GM21381 (cell line): ENCODE measurements at regions not wholly inside any gene's neighbourhood (a gene's known extent, or its start where the extent isn't known, plus 50 kb on each side); places are given as distances from the start of the nearest gene placed in this dataset.

Experiments
- ATAC-seq: cut with Tn5 transposase; IDR thresholded peaks from one replicate; pipeline ENCODE4 v1.9.1; 2021; ENCODE audit warnings: mild to moderate bottlenecking, moderate library complexity; ENCODE audit not compliant: unreplicated experiment

- peak; percentile 92 for ATAC-seq
These were observed 318.9 kb downstream of the SNAPC1 start for GRCh38 chr14:62081012-62081612.

DNA sequence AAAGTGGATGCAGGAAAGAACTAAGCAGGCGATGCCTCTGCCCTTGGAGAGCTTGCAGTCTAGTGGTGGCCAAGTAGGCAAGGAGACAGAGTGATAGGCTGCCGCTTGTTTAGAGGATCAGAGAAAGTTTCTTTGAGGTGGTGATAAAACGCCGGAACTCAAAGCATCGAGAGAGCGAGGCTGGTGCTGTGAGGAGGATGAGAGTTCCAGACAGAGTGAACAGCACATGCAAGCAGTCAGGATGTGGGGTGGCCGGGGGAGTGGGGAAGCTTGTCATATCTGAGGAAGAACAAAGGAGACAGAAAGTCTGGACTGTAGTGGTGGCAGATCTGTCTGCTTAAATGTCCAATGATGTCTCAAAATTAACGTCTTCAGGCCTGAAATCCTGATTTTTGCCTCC lies 319.7 kb downstream of the SNAPC1 start:
- no peak for ATAC-seq

DNA sequence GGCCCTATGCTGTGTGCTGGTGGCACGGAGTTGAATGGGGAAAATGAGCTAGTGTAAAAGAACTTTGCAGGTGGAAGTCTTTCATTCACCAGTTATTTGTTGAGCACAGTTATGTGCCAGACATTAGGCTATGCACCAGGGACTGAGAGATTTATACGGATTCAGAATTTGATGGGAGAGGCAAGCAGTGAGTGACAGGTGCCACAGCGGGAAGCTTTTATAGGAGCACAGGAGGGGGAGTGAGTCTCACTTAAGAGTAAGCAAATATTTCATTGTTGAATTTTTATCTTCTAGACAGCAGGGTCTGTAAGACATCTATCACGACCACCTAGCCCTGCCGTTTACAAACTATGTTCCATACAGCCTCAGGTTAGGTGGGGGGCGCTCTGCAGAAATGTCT lies 320.6 kb downstream of the SNAPC1 start:
- ATAC-seq: no peak

GRCh38 chr14:62084020-62084419 lies 321.8 kb downstream of the SNAPC1 start:
- no peak for ATAC-seq

GRCh38 chr14:62087191-62087590 lies 325.0 kb downstream of the SNAPC1 start:
- ATAC-seq: no peak

- no peak for ATAC-seq
These were observed 331.5 kb downstream of the SNAPC1 start for GRCh38 chr14:62093736-62094135.

DNA sequence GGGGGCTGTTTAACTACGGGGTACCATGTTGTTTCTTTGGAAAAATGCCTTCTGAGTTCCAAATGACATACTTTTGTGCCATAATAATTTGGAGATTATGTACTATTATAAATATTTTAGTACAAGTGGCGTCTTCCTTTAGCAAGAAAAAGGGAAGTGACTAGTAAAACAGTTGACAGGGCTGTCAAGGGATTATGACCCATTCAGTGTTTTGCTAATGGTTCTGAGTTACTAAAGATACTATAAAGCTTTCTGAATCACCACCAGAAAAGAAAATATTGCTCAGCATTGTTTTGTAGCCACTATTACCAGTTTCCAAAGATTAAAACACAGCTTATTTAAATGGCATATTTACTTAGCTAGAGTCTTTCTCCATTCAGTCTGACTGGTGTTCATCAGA lies 334.9 kb downstream of the SNAPC1 start:
- no peak for ATAC-seq

DNA sequence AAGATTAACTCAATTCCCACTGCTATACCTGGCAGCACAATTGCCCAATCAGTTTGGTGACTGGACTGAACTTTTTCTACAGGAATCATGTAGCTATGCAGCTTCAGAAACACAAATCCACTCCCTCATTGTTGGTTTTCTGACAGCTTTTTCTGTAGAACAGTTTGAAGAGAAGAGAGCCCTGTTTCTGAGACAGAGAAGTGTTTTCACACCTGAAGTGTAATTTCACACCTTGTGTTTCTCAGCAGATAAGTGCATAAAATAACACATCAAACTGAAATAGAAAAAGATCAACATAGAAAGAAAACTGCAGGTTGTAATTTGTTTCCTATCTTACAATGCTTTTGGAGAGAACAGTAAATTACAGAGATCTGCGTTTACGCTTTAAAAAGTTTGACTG lies 335.6 kb downstream of the SNAPC1 start:
- ATAC-seq: no peak

GRCh38 chr14:62098357-62098756 lies 336.1 kb downstream of the SNAPC1 start:
- ATAC-seq: no peak

GRCh38 chr14:62099091-62099490 lies 336.9 kb downstream of the SNAPC1 start:
- no peak for ATAC-seq

DNA sequence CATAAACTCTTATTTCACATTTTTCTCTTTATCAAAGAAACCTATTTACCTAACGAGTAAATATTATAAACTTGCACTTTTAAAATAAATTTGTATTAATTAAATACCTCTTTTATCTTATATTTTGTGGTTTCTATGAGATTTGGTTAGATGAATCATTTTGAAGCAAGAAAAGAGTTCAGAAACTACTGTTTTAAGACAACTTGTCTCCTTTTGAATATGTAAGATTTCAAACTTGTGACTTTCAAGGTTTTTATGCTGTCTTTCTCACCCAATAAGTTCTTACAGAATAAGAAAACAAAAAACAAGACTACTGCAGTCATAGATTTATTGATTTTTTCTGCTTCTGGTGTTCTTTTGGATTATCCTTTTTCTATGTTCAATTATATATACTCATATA lies 339.0 kb downstream of the SNAPC1 start:
- ATAC-seq: no peak

- ATAC-seq: no peak
These were observed 339.6 kb downstream of the SNAPC1 start for GRCh38 chr14:62101673-62102348.

- ATAC-seq: no peak
These were observed 340.1 kb downstream of the SNAPC1 start for GRCh38 chr14:62102349-62102725.

DNA sequence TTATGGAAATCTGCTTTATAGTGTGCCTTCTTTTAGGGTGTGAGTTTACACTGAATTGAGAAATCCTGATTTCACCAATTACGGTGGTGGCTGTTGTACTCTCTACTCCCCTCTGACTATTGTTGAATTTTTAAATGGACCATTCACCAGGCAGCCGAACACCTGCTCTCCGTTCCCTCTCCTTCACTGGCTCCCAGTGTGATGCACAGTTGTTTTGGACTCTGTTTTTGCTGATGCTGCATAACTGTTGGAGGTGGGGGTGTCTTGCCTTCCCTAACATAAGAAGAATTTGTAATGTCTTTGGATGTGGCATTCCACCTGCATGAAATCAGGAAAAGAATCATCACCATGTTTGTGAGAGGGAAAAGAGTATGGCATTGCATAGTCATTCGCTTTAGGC lies 341.2 kb downstream of the SNAPC1 start:
- no peak for ATAC-seq

DNA sequence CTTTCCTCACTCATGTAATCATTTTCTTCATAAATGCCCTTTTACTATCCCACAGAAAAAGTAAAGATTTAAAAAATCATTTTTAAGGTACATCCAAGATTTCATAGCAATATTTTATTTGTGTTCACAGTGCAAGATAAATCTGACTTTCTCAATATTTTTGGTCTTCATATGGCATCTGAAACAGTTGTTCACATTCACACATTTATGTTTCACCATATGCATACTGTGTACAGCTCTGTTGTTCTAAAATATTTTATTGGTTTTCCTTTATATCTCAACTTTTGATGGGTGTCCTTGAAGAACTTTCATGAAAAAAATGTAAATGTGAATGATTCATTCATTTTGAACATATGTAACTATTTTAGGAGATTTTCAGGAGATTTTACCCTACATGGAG lies 348.7 kb downstream of the SNAPC1 start:
- ATAC-seq: no peak

- ATAC-seq: peak; percentile 97
These were observed 355.0 kb downstream of the SNAPC1 start for GRCh38 chr14:62117010-62117750.

GRCh38 chr14:62117751-62118105 lies 355.5 kb downstream of the SNAPC1 start:
- no peak for ATAC-seq

DNA sequence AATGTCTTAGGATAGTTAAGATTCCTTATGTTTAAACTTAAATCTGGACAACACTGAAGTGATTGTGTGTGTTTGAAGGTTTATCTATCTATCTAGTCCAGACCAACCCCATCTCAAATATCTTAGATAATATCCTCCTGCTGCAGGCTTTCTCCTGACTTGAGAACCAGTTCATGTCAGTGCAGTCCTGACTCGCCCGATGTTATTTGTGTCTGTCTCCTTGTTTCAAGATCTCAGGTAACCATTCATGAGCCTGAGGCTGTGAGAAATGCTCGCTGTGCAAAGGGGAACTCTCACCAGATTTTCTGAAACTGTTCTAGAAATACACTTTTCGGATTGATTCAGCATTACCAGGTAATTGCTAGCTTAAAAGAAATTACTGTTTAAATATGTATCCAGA lies 356.2 kb downstream of the SNAPC1 start:
- no peak for ATAC-seq

DNA sequence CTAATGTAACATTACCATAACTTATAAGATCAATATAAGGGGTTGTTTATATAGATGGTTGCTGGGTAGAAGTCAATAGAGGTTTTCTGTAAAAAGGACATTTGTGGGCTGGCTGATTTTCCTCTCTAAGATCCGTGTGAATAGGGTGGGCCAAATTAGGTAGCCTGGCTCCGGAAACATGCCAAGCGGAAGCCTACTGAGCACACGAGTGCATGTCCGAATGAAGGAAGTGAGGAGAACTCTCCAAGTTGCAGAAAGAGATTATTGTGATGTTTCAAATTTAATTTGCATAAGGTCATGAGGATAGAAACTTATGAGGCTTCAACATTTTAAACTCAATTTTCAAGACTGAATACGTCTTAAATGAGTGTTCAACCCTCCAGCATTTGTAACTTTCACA lies 356.7 kb downstream of the SNAPC1 start:
- ATAC-seq: no peak

DNA sequence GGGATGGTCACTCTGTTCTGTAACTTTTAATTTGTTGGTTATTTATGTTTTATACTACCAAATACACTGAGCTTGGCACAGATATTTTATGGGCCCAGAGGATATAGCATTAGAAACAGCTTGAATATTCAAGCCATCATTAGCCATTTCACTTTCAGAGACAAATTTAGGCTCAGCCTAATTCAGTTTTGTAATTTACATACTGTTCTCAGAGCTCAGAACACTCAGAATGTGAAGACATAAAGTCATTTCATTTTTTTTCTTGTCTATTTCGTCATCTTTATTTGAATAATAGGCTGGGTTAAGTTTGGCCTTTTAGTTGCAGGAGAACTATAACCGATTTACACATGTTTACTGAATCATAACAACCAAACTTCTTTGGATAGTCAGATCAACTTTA lies 361.7 kb downstream of the SNAPC1 start:
- ATAC-seq: no peak

GRCh38 chr14:62125793-62126192 lies 363.6 kb downstream of the SNAPC1 start:
- ATAC-seq: no peak

DNA sequence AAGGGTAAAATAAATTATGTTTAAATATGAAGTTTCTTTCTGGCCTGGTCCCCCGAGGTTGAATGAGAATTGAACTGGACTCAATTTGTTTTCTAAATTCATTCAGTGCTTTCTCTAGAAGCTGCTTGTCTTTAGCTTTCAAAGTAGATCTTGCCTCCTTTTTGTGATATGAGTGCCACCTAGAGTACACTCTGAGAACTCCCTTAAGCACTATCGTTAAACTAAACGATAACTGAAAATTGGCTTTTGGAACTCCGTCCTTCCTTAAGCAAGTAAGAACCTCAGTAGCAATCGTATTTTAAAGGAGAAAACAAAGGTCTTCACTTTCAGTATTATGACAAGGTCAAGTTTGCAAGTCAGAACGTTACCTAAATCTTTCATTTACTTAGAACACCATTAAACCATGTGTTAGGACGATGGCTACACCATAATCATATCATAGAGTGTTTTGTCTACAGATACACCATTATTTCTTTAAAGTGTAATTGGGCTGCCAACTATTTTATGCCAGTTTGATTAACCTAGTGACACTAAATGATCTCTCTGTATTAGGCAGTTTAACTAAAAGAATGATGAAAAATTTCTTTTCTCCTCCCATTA lies 364.8 kb downstream of the SNAPC1 start:
- no peak for ATAC-seq
